H9 (cell line): ENCODE measurements at regions not wholly inside any gene's neighbourhood (a gene's known extent, or its start where the extent isn't known, plus 50 kb on each side); places are given as distances from the start of the nearest gene placed in this dataset.

Experiments used
- DNase-seq: peaks from one replicate; pipeline ENCODE4 v3.0.0-alpha.2; 2017
- H2AFZ ChIP-seq: one replicate; pipeline ENCODE4 v1.6.1; 2013; ENCODE audit warnings: mild to moderate bottlenecking, low read length, control low read depth, moderate library complexity
- H2AK5ac ChIP-seq: 2 replicates; pipeline ENCODE4 v1.6.1; 2013; ENCODE audit warnings: low read length, control low read depth, mixed read lengths; ENCODE audit not compliant: insufficient read length
- H2BK120ac ChIP-seq: one replicate; pipeline ENCODE4 v1.6.1; 2013; ENCODE audit warnings: low read depth, mild to moderate bottlenecking, low read length, control low read depth, inconsistent platforms; ENCODE audit not compliant: poor library complexity, severe bottlenecking
- H2BK12ac ChIP-seq: 2 replicates; pipeline ENCODE4 v1.6.1; 2013; ENCODE audit warnings: low read length, control low read depth, mixed read lengths, low read depth; ENCODE audit not compliant: insufficient read length
- H2BK15ac ChIP-seq: 2 replicates; pipeline ENCODE4 v1.6.1; 2013; ENCODE audit warnings: low read depth, low read length, control low read depth
- H2BK20ac ChIP-seq: one replicate; pipeline ENCODE4 v1.6.1; 2013; ENCODE audit warnings: low read depth, mild to moderate bottlenecking, low read length, control low read depth, inconsistent platforms; ENCODE audit not compliant: poor library complexity, severe bottlenecking
- H2BK5ac ChIP-seq: 2 replicates; pipeline ENCODE4 v1.6.1; 2013; ENCODE audit warnings: low read length, control low read depth, mixed read lengths; ENCODE audit not compliant: insufficient read length
- H3K14ac ChIP-seq: 2 replicates; pipeline ENCODE4 v1.6.1; 2013; ENCODE audit warnings: low read length, control low read depth; ENCODE audit not compliant: insufficient read depth
- H3K18ac ChIP-seq: 2 replicates; pipeline ENCODE4 v1.6.1; 2013; ENCODE audit warnings: low read depth, mild to moderate bottlenecking, mixed read lengths, low read length, control low read depth; ENCODE audit not compliant: insufficient read length
- H3K23ac ChIP-seq: 2 replicates; pipeline ENCODE4 v1.6.1; 2013; ENCODE audit warnings: low read length, control low read depth, mixed read lengths, low read depth; ENCODE audit not compliant: insufficient read length
- H3K23me2 ChIP-seq: 2 replicates; pipeline ENCODE4 v1.6.1; 2013; ENCODE audit warnings: low read depth, mild to moderate bottlenecking, mixed read lengths, low read length, control low read depth; ENCODE audit not compliant: insufficient read length, poor library complexity, severe bottlenecking
- H3K27ac ChIP-seq: 2 replicates; pipeline ENCODE4 v1.5.1; 2013; ENCODE audit warnings: low read length, control low read depth, mixed read lengths, low read depth; ENCODE audit not compliant: insufficient read length
- H3K27me3 ChIP-seq: 2 replicates; pipeline ENCODE4 v1.6.1; 2013; ENCODE audit warnings: low read length, control low read depth, inconsistent platforms; ENCODE audit not compliant: insufficient read depth
- H3K4ac ChIP-seq: 2 replicates; pipeline ENCODE4 v1.6.1; 2013; ENCODE audit warnings: low read depth, mild to moderate bottlenecking, control low read depth, inconsistent platforms, low read length, moderate library complexity
- H3K4me1 ChIP-seq: 2 replicates; pipeline ENCODE4 v1.6.1; 2013; ENCODE audit warnings: low read length, control low read depth, inconsistent platforms; ENCODE audit not compliant: insufficient read depth
- H3K4me2 ChIP-seq: 2 replicates; pipeline ENCODE4 v1.6.1; 2013; ENCODE audit warnings: low read length, control low read depth, mixed read lengths; ENCODE audit not compliant: insufficient read length, insufficient read depth
- H3K56ac ChIP-seq: 2 replicates; pipeline ENCODE4 v1.6.1; 2013; ENCODE audit warnings: low read depth, mild to moderate bottlenecking, mixed read lengths, low read length, control low read depth; ENCODE audit not compliant: insufficient read length
- H3K79me1 ChIP-seq: 2 replicates; pipeline ENCODE4 v1.6.1; 2013; ENCODE audit warnings: low read depth, mild to moderate bottlenecking, moderate library complexity, low read length, control low read depth, inconsistent platforms; ENCODE audit not compliant: insufficient read depth, poor library complexity, severe bottlenecking
- H3K79me2 ChIP-seq: 2 replicates; pipeline ENCODE4 v1.6.1; 2013; ENCODE audit warnings: low read length, control low read depth, inconsistent platforms; ENCODE audit not compliant: insufficient read depth
- H3K9ac ChIP-seq: 2 replicates; pipeline ENCODE4 v1.6.1; 2013; ENCODE audit warnings: low read length, control low read depth, mixed read lengths; ENCODE audit not compliant: insufficient read length; ENCODE audit errors: extremely low read depth
- H3K9me3 ChIP-seq: one replicate; pipeline ENCODE4 v1.6.1; 2013; ENCODE audit warnings: low read depth, low read length, inconsistent platforms; ENCODE audit not compliant: control insufficient read depth
- H3T11ph ChIP-seq: one replicate; pipeline ENCODE4 v1.6.1; 2013; ENCODE audit warnings: mild to moderate bottlenecking, low read length, control low read depth, inconsistent platforms
- H4K20me1 ChIP-seq: one replicate; pipeline ENCODE4 v1.6.1; 2013; ENCODE audit not compliant: control insufficient read depth, insufficient read length, insufficient read depth
- H4K5ac ChIP-seq: 2 replicates; pipeline ENCODE4 v1.6.1; 2013; ENCODE audit warnings: low read depth, mild to moderate bottlenecking, mixed read lengths, low read length, control low read depth; ENCODE audit not compliant: insufficient read length
- H4K8ac ChIP-seq: replicated peaks from 2 replicates; pipeline ENCODE4 v1.6.1; 2013; ENCODE audit warnings: low read length, control low read depth, mixed read lengths, low read depth; ENCODE audit not compliant: insufficient read length
- H4K91ac ChIP-seq: 2 replicates; pipeline ENCODE4 v1.6.1; 2013; ENCODE audit warnings: low read depth, mild to moderate bottlenecking, moderate library complexity, mixed read lengths, low read length, control low read depth; ENCODE audit not compliant: insufficient read length
- H3K27ac Mint-ChIP-seq, 3 experiments: 2 replicates in 2 of 3; 3 replicates in 1 of 3; pipeline ENCODE4 v1.8.0; 2020 to 2021; ENCODE audit warnings: mixed read lengths in 3 of 3, mild to moderate bottlenecking in 1 of 3, moderate library complexity in 1 of 3
- H3K27me3 Mint-ChIP-seq: 2 replicates; pipeline ENCODE4 v1.8.0; 2021; ENCODE audit warnings: low read depth, mild to moderate bottlenecking, moderate library complexity, mixed read lengths
- H3K36me3 Mint-ChIP-seq, 3 experiments: 2 replicates in 2 of 3; 3 replicates in 1 of 3; pipeline ENCODE4 v1.8.0; 2020 to 2021; ENCODE audit warnings: low read depth in 3 of 3, mixed read lengths in 3 of 3; ENCODE audit not compliant: insufficient read depth in 1 of 3
- H3K4me1 Mint-ChIP-seq, 2 experiments: 2 replicates each; pipeline ENCODE4 v1.8.0; 2020; ENCODE audit warnings: mixed read lengths in 2 of 2
- H3K4me3 Mint-ChIP-seq, 2 experiments: 2 replicates in 1 of 2; 3 replicates in 1 of 2; pipeline ENCODE4 v1.8.0; 2020 to 2021; ENCODE audit warnings: mild to moderate bottlenecking in 2 of 2, mixed read lengths in 2 of 2, moderate library complexity in 1 of 2
- H3K9me3 Mint-ChIP-seq, 2 experiments: 2 replicates in 1 of 2; 3 replicates in 1 of 2; pipeline ENCODE4 v1.8.0; 2020; ENCODE audit warnings: mild to moderate bottlenecking in 2 of 2, mixed read lengths in 2 of 2, moderate library complexity in 1 of 2
- TF ChIP-seq, protein P1 (sequence below): fragments of 200-600 bp; sonication (generic); conservative IDR thresholded peaks from 3 replicates; pipeline ENCODE4 v1.8.0; 2021; ENCODE audit warnings: antibody characterized with exemption, mild to moderate bottlenecking

DNA sequence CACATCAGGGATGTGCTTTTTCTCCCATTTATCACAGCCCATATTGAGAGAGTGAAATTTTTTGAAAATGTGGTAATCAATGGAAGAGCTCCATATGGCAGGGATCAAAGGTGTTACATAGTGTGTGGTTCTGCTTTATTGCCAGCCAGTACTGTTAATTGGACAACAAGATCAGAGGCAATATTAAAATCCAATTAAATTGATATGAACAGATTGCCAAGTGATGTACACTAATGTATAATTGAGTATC, 338.9 kb downstream of the BCL11A start:
- Histone ChIP-seq H2BK15ac (no peak overlapping the region), H3K79me1 (no peaks in the 10 kb centered on the region)

More for the DNA sequence above, 338.9 kb downstream of the BCL11A start:
- no peak overlapping the region for H3K14ac ChIP-seq
- H3K9ac ChIP-seq, result no peak overlapping the region
- H3K18ac ChIP-seq, result no peak overlapping the region
- H2BK5ac ChIP-seq, result no peak overlapping the region
- peaks cover 18 to 33% of the 10 kb centered on the region in 2 experiments for H3K4me1 Mint-ChIP-seq
- no peaks in the 10 kb centered on the region for H3K27me3 ChIP-seq
- TF ChIP-seq, protein P1, sequence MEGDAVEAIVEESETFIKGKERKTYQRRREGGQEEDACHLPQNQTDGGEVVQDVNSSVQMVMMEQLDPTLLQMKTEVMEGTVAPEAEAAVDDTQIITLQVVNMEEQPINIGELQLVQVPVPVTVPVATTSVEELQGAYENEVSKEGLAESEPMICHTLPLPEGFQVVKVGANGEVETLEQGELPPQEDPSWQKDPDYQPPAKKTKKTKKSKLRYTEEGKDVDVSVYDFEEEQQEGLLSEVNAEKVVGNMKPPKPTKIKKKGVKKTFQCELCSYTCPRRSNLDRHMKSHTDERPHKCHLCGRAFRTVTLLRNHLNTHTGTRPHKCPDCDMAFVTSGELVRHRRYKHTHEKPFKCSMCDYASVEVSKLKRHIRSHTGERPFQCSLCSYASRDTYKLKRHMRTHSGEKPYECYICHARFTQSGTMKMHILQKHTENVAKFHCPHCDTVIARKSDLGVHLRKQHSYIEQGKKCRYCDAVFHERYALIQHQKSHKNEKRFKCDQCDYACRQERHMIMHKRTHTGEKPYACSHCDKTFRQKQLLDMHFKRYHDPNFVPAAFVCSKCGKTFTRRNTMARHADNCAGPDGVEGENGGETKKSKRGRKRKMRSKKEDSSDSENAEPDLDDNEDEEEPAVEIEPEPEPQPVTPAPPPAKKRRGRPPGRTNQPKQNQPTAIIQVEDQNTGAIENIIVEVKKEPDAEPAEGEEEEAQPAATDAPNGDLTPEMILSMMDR, result no peak
- no peaks in the 10 kb centered on the region for H3K79me2 ChIP-seq
- no peaks in the 10 kb centered on the region for H3K9me3 Mint-ChIP-seq
- H3K23me2 ChIP-seq, result no peaks in the 10 kb centered on the region
- no peak overlapping the region for H2BK12ac ChIP-seq
- no peak overlapping the region for H2BK120ac ChIP-seq
- H4K20me1 ChIP-seq, result no peaks in the 10 kb centered on the region
- no peak overlapping the region for H3T11ph ChIP-seq
- no peaks in the 10 kb centered on the region for H3K4me1 ChIP-seq
- H3K56ac ChIP-seq, result no peak overlapping the region
- no peak overlapping the region for H2BK20ac ChIP-seq
- no peak overlapping the region for H2AK5ac ChIP-seq
- no peak overlapping the region for H2AFZ ChIP-seq
- no peak overlapping the region for H4K5ac ChIP-seq
- no peak overlapping the region for H3K23ac ChIP-seq
- no peak overlapping the region for H3K4me2 ChIP-seq
- no peaks in the 10 kb centered on the region for H3K9me3 ChIP-seq
- H3K4me3 Mint-ChIP-seq, result no peak overlapping the region
- H3K36me3 Mint-ChIP-seq, result no peaks in the 10 kb centered on the region
- no peak overlapping the region for H3K27ac ChIP-seq
- no peak for DNase-seq
- H3K27me3 Mint-ChIP-seq, result no peaks in the 10 kb centered on the region
- H3K4ac ChIP-seq, result no peak overlapping the region
- no peak overlapping the region for H4K91ac ChIP-seq
- H3K27ac Mint-ChIP-seq, result no peak overlapping the region
- H4K8ac ChIP-seq, result no peak overlapping the region
